HEK293 (cell line): ENCODE measurements at regions not wholly inside any gene's neighbourhood (a gene's known extent, or its start where the extent isn't known, plus 50 kb on each side); places are given as distances from the start of the nearest gene placed in this dataset.

Experiments
- AEBP2 ChIP-seq: fragments of 450-650 bp; formaldehyde crosslinking; IDR thresholded peaks from 2 replicates; pipeline ENCODE4 v1.5.1; 2016; ENCODE audit warnings: missing biosample characterization, missing genetic modification characterization, borderline replicate concordance
- HOXC10 ChIP-seq: sonication (generic); formaldehyde crosslinking; IDR thresholded peaks from 2 replicates; pipeline ENCODE4 v1.8.1; 2023; ENCODE audit warnings: mild to moderate bottlenecking, missing genetic modification reagents
- IKZF3 ChIP-seq: fragments of 450-650 bp; IDR thresholded peaks from 2 replicates; pipeline ENCODE4 v1.5.0; 2018; ENCODE audit warnings: missing biosample characterization, mild to moderate bottlenecking, missing genetic modification characterization, moderate library complexity
- ZBTB21 ChIP-seq: fragments of 450-650 bp; formaldehyde crosslinking; IDR thresholded peaks from 2 replicates; pipeline ENCODE4 v1.5.1; 2017; ENCODE audit warnings: missing biosample characterization, missing genetic modification characterization
- ZBTB7A ChIP-seq: fragments of 450-650 bp; formaldehyde crosslinking; IDR thresholded peaks from 2 replicates; pipeline ENCODE4 v1.5.1; 2016; ENCODE audit warnings: low read depth, missing biosample characterization, missing genetic modification characterization
- ZEB2 ChIP-seq: fragments of 450-650 bp; formaldehyde crosslinking; IDR thresholded peaks from 2 replicates; pipeline ENCODE4 v1.5.1; 2016; ENCODE audit warnings: missing biosample characterization, missing genetic modification characterization
- ZFP37 ChIP-seq: fragments of 450-650 bp; formaldehyde crosslinking; IDR thresholded peaks from 2 replicates; pipeline ENCODE4 v1.5.1; 2016; ENCODE audit warnings: missing biosample characterization, missing genetic modification characterization
- ZNF423 ChIP-seq: fragments of 450-650 bp; formaldehyde crosslinking; IDR thresholded peaks from 2 replicates; pipeline ENCODE4 v1.5.1; 2016; ENCODE audit warnings: missing biosample characterization, missing genetic modification characterization
- ZNF596 ChIP-seq: fragments of 450-650 bp; IDR thresholded peaks from 2 replicates; pipeline ENCODE4 v1.5.0; 2018; ENCODE audit warnings: missing biosample characterization, mild to moderate bottlenecking, missing genetic modification characterization, moderate library complexity
- ZNF76 ChIP-seq: fragments of 450-650 bp; formaldehyde crosslinking; IDR thresholded peaks from 2 replicates; pipeline ENCODE4; 2016; ENCODE audit warnings: low read depth, missing biosample characterization, missing genetic modification characterization, borderline replicate concordance
- TF ChIP-seq, protein P1 (sequence below): fragments of 450-650 bp; formaldehyde crosslinking; IDR thresholded peaks from 2 replicates; pipeline ENCODE4 v1.5.1; 2016; ENCODE audit warnings: missing biosample characterization, missing genetic modification characterization

- no peak for TF ChIP-seq ZBTB7A (tag by site-specific recombination)
- TF ChIP-seq ZNF596 (tag by site-specific recombination), result no peak
- TF ChIP-seq, protein P1, sequence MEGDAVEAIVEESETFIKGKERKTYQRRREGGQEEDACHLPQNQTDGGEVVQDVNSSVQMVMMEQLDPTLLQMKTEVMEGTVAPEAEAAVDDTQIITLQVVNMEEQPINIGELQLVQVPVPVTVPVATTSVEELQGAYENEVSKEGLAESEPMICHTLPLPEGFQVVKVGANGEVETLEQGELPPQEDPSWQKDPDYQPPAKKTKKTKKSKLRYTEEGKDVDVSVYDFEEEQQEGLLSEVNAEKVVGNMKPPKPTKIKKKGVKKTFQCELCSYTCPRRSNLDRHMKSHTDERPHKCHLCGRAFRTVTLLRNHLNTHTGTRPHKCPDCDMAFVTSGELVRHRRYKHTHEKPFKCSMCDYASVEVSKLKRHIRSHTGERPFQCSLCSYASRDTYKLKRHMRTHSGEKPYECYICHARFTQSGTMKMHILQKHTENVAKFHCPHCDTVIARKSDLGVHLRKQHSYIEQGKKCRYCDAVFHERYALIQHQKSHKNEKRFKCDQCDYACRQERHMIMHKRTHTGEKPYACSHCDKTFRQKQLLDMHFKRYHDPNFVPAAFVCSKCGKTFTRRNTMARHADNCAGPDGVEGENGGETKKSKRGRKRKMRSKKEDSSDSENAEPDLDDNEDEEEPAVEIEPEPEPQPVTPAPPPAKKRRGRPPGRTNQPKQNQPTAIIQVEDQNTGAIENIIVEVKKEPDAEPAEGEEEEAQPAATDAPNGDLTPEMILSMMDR (tag by site-specific recombination), result no peak
- TF ChIP-seq ZNF423 (tag by site-specific recombination), result no peak
- TF ChIP-seq ZEB2 (tag by site-specific recombination), result no peak
- no peak for TF ChIP-seq ZFP37 (tag by site-specific recombination)
- no peak for TF ChIP-seq ZBTB21
- no peak for TF ChIP-seq AEBP2 (tag by site-specific recombination)
- TF ChIP-seq ZNF76 (tag by site-specific recombination), result no peak
- no peak for TF ChIP-seq HOXC10 (CRISPR knock-in tag)
- TF ChIP-seq IKZF3, result no peak
These were observed 173.3 kb downstream of the FGF18 start for GRCh38 chr5:171592736-171593135.
